Stimulated activated naive B cell treated with anti-CD40 and anti-IgM and Interleukin-4, amounts not matched to agents 10 μg/mL and 1 μg/mL and 100 μg/mL, for 72 hours (primary cell): ENCODE measurements at regions not wholly inside any gene's neighbourhood (a gene's known extent, or its start where the extent isn't known, plus 50 kb on each side); places are given as distances from the start of the nearest gene placed in this dataset.
"Not testable (repeated sequence)": the region's sequence is repeated elsewhere in the genome, so short reads cannot be mapped to it uniquely, and the experiment has no call there.

Source experiments
- ATAC-seq, 2 donors: fragments of 150-1000 bp; cut with Tn5 transposase; replicated peaks; 2 replicates each; pipeline ENCODE4 v1.10.0; 2021; ENCODE audit warnings: moderate library complexity in 1 of 2
- DNase-seq: peaks from one replicate; pipeline ENCODE4 v3.0.0; 2021
- H3K27ac Mint-ChIP-seq: one replicate; pipeline ENCODE4 v1.8.0; 2022; ENCODE audit warnings: mild to moderate bottlenecking, mixed read lengths
- H3K27me3 Mint-ChIP-seq, 2 donors: one replicate each; pipeline ENCODE4 v1.8.0; 2022; ENCODE audit warnings: mixed read lengths in 2 of 2
- H3K36me3 Mint-ChIP-seq, 2 donors: one replicate each; pipeline ENCODE4 v1.8.0; 2022; ENCODE audit warnings: mixed read lengths in 2 of 2, mild to moderate bottlenecking in 1 of 2
- H3K4me1 Mint-ChIP-seq, 2 donors: one replicate each; pipeline ENCODE4 v1.8.0; 2022; ENCODE audit warnings: mixed read lengths in 2 of 2, mild to moderate bottlenecking in 1 of 2
- H3K4me3 Mint-ChIP-seq, 2 donors: one replicate each; pipeline ENCODE4 v1.8.0; 2022; ENCODE audit warnings: mild to moderate bottlenecking in 2 of 2, mixed read lengths in 2 of 2, moderate library complexity in 1 of 2
- H3K9me3 Mint-ChIP-seq, 2 donors: one replicate each; pipeline ENCODE4 v1.8.0; 2022; ENCODE audit warnings: mixed read lengths in 2 of 2, mild to moderate bottlenecking in 1 of 2

DNA sequence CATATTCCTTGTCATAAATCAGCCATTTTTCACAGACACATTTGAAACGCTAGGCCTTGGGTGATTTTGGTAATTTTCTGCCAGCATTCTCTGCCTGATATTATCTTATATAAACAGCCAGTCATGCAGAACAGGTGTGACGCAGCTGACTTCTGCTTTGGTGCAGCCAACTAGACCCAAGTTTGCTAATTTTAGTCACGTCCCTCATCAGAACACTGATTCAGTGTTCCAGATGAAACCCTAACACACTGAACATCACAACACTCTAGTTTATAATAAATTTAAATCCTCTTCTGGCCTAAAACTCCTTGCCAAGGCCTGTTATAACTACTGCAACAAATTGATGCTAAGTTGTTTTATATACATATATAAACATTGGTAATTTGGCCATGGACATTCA is 386.1 kb downstream of the SEC23A start:
- Mint-ChIP-seq H3K4me1 (peaks cover 0 to 4% of the 10 kb centered on the region in 2 donors), H3K27me3 (no peaks in the 10 kb centered on the region), H3K36me3 (no peaks in the 10 kb centered on the region), H3K4me3 (no peak overlapping the region), H3K27ac (no peak overlapping the region), H3K9me3 (no peaks in the 10 kb centered on the region)
- DNase-seq (no peak), ATAC-seq (peak; percentile 50 to 51)

DNA sequence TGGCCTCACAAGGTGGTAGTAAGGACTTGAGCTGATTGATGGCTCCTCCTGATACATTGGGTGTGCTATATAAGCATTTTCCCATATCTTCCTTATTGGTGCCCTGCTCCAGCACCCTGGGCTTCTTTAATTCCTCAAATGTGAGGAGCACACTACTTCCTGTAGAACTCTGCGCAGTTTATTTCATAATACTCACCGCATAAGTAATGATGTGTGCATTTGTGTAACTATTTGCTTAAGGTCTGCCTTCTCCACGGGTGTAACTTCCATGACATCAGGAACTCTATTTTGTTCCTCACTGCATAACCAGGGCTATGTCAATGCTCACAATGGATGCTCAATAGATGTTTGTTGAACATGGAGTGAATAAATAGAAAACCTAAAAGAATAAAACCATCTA is 392.2 kb downstream of the SEC23A start:
- ATAC-seq, result no peak
- no peaks in the 10 kb centered on the region for H3K9me3 Mint-ChIP-seq
- DNase-seq, result no peak
- no peaks in the 10 kb centered on the region for H3K27me3 Mint-ChIP-seq
- no peak overlapping the region for H3K4me3 Mint-ChIP-seq
- no peak overlapping the region for H3K27ac Mint-ChIP-seq
- no peaks in the 10 kb centered on the region for H3K4me1 Mint-ChIP-seq
- no peaks in the 10 kb centered on the region for H3K36me3 Mint-ChIP-seq

DNA sequence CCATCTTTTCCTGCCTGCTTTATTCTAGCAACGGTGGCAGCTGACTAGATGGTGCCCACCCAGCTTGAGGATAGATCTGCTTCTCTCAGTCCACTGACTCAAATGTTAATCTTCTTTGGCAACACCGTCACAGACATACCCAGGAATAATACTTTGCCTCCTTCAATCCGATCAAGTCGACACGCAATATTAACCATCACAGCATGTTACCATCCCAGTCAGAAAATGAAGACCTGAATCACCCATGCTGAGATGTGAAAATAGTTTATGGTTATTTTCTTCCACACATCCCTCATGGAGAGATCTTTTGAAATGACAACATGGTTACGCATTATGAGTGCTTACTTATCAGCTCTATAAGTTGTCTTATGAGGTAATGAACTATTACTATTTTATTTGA is 392.8 kb downstream of the SEC23A start:
- no peak overlapping the region for H3K27ac Mint-ChIP-seq
- no peaks in the 10 kb centered on the region for H3K9me3 Mint-ChIP-seq
- DNase-seq, result no peak
- no peaks in the 10 kb centered on the region for H3K27me3 Mint-ChIP-seq
- H3K4me1 Mint-ChIP-seq, result no peaks in the 10 kb centered on the region
- no peak for ATAC-seq
- no peak overlapping the region for H3K4me3 Mint-ChIP-seq
- no peaks in the 10 kb centered on the region for H3K36me3 Mint-ChIP-seq

DNA sequence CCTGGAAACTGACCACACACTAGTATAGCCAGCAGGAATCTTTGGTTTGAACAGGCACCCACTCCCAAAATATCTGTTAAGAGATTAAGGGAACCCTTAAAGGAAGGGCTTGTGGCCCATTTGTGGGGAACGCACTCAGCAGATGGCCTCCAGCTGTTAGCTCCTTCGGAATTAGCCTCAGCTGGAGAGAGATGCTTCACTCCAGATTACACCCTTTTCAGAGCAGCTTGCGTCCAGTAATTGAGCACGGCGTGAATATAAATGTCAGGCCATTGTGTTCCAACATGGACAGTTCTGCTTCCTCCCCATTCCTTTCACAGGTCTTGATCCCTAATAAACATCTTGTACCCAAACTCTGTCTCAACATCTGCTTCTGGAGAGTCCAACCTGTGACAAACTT is 397.8 kb downstream of the SEC23A start:
- DNase-seq (no peak), ATAC-seq (no peak)
- H3K27ac Mint-ChIP-seq, result no peak overlapping the region
- H3K27me3 Mint-ChIP-seq, result no peaks in the 10 kb centered on the region
- H3K4me3 Mint-ChIP-seq, result no peak overlapping the region
- no peaks in the 10 kb centered on the region for H3K9me3 Mint-ChIP-seq
- H3K4me1 Mint-ChIP-seq, result no peaks in the 10 kb centered on the region
- no peaks in the 10 kb centered on the region for H3K36me3 Mint-ChIP-seq

DNA sequence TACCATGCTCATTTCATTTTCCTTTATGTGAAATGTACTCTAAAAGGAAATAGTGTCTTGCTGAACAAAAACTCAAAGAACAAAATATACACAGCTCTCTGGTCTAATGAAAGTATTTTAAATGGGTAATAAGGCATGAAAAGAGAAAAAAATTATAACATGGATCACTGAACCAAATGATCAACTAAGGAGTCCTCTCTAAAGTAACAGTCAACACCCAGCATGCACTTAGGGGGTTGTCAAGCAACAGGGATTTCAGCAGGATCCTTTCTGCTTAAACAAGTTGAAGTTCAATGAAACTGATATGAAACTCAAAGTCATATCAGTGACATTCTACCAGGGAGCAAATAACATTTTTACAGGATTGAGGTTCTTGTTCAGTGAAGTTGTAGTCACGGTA is 398.8 kb downstream of the SEC23A start:
- H3K27me3 Mint-ChIP-seq, result no peaks in the 10 kb centered on the region

DNA sequence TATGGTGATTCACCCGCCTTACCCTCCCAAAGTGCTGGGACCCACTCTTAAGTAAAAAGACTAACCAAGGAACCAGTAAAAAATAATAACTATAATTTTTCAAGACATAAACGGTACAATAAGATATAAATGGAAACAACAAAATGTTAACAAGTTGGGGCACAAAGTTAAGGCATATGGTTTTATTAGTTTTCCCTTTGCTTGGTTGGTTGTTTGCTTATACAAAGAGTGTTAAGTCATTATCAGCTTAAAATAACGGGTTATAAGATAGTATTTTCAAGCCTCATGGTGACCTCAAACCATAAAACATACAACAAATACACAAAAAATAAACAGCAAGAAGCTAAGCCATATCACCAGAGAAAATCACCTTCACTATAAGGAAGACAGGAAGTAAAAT is 406.1 kb downstream of the SEC23A start:
- no peak overlapping the region for H3K4me3 Mint-ChIP-seq
- DNase-seq (no peak), ATAC-seq (no peak)
- no peak overlapping the region for H3K27ac Mint-ChIP-seq
- H3K36me3 Mint-ChIP-seq, result no peaks in the 10 kb centered on the region
- H3K4me1 Mint-ChIP-seq, result no peaks in the 10 kb centered on the region
- H3K27me3 Mint-ChIP-seq, result no peaks in the 10 kb centered on the region
- peaks cover 8% of the 10 kb centered on the region in 2 donors for H3K9me3 Mint-ChIP-seq

More for the DNA sequence above, 398.8 kb downstream of the SEC23A start:
- Mint-ChIP-seq H3K4me3 (no peak overlapping the region), H3K9me3 (peaks cover 0 to 3% of the 10 kb centered on the region in 2 donors), H3K4me1 (no peaks in the 10 kb centered on the region), H3K36me3 (no peaks in the 10 kb centered on the region), H3K27ac (no peak overlapping the region)
- no peak for ATAC-seq
- no peak for DNase-seq

DNA sequence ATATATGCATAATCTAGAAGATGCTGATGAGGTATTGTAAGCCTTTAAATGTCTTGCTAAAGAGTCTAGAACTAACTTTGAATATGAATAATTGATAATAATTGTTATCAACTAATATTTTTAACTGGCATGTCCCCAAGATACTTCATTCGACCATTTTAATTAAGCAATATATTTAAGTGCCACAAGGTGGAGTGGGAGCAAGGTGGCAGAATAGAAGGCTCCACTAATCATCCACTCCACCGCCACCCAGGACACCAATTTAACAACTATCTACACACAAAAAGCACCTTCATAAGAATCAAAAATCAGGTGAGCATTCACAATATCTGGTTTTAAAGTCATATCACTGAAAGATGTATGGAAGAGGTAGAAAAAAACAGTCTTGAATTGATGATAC is 409.6 kb downstream of the SEC23A start:
- ATAC-seq (no peak), DNase-seq (no peak)
- Mint-ChIP-seq H3K27me3 (no peaks in the 10 kb centered on the region), H3K36me3 (no peaks in the 10 kb centered on the region), H3K27ac (no peak overlapping the region), H3K4me1 (no peaks in the 10 kb centered on the region), H3K4me3 (no peak overlapping the region), H3K9me3 (peaks cover 4 to 8% of the 10 kb centered on the region in 2 donors)

DNA sequence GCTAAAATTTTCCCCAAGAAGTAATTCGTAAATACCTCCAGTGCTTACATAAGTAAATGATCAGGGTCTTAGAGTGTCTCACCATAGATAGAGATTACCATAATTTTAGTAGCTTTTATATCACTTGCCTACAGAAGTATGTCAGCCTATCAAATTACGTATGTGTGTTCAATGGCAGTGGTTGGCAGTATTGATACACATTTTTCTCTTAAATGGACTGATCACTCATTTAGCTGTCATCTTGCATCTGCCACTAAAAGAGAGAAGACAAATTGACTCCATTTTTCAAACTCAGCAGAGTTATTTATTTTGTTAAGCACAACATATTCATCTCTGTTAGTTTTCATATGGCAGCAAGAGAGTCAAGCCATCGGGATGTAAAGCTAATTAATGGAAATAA is 413.1 kb upstream of the CLEC14A start:
- ATAC-seq, result no peak
- Mint-ChIP-seq H3K4me1 (no peaks in the 10 kb centered on the region), H3K27me3 (peaks cover 0 to 5% of the 10 kb centered on the region in 2 donors), H3K4me3 (no peak overlapping the region), H3K9me3 (peaks cover 4 to 10% of the 10 kb centered on the region in 2 donors), H3K27ac (no peak overlapping the region), H3K36me3 (no peaks in the 10 kb centered on the region)
- no peak for DNase-seq

DNA sequence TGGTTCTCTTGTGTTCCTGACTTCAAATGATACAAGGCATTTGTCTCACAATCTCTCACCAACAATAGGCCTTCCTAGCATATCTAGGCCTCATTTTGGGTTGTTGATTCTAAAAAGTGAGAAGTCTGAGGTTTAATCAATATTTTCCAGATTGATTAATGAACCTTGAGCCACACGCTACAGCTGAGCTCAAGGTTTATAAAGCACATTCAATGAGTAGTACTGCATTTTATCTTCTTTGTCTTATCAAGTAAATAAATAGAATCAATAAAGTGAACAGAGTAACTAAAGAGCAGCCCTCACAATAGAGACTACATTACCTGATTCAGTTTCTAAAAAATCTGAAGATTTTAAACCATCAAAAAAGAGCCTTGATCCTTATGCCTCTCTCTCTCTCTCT is 407.5 kb upstream of the CLEC14A start:
- ATAC-seq (no peak), DNase-seq (no peak)
- H3K36me3 Mint-ChIP-seq, result no peaks in the 10 kb centered on the region
- no peaks in the 10 kb centered on the region for H3K27me3 Mint-ChIP-seq
- H3K4me1 Mint-ChIP-seq, result no peaks in the 10 kb centered on the region
- H3K9me3 Mint-ChIP-seq, result no peaks in the 10 kb centered on the region
- no peak overlapping the region for H3K27ac Mint-ChIP-seq
- no peak overlapping the region for H3K4me3 Mint-ChIP-seq

DNA sequence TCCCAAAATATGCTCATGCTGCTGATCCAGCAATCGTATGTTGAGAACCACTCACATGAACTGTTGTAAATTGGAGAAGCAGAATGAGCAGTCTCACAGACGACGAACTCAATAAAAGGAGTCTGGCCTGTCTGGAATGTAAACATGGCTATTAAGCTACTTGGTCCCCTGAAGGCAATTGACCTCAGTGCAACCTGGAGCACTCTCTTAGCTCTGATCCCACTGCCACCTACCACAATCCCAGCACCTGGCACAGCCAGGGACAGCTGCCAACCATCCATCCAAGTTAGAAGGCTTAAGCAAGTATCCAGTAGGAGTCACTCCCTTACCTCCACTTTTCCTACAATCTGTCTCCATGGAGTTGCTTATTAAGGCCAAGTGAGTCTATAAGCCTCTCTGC is 406.9 kb upstream of the CLEC14A start:
- Mint-ChIP-seq H3K4me1 (no peaks in the 10 kb centered on the region), H3K9me3 (no peaks in the 10 kb centered on the region), H3K27me3 (no peaks in the 10 kb centered on the region), H3K27ac (no peak overlapping the region), H3K36me3 (no peaks in the 10 kb centered on the region), H3K4me3 (no peak overlapping the region)
- ATAC-seq (no peak), DNase-seq (no peak)

DNA sequence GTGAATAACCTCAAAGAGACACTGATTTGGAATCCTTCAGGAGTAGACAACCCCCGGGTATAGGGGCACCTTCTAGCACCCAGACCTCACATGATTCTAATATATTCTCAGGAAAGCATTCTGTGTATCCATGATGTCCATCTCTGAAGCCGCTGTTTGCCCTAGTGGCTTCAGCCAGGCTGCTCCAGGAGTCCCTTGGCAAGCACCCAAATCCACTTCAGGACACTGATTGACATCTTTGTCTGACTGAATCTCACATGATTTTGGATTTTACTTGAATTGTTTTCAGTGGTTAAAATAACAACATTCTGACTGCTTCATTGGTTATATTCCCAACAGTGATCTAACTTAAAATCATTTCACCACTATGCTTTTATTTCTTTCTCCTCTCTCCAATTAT is 390.5 kb upstream of the CLEC14A start:
- Mint-ChIP-seq H3K36me3 (no peaks in the 10 kb centered on the region), H3K4me3 (no peak overlapping the region), H3K27me3 (no peaks in the 10 kb centered on the region), H3K27ac (no peak overlapping the region), H3K4me1 (no peaks in the 10 kb centered on the region), H3K9me3 (peaks cover 0 to 2% of the 10 kb centered on the region in 2 donors)
- no peak for ATAC-seq
- no peak for DNase-seq

DNA sequence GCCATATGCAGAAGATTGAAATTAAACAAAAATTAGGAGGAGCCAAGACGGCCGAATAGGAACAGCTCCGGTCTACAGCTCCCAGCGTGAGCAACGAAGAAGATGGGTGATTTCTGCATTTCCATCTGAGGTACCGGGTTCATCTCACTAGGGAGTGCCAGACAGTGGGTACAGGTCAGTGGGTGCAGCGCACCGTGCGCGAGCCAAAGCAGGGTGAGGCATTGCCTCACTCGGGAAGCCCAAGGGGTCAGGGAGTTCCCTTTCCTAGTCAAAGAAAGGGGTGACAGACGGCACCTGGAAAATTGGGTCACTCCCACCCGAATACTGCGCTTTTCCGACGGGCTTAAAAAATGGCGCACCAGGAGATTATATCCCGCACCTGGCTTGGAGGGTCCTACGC is 379.0 kb upstream of the CLEC14A start:
- H3K4me3 Mint-ChIP-seq, H3K4me1 Mint-ChIP-seq, H3K27ac Mint-ChIP-seq, DNase-seq, H3K27me3 Mint-ChIP-seq, H3K36me3 Mint-ChIP-seq, ATAC-seq: not testable (repeated sequence)
- H3K9me3 Mint-ChIP-seq, result peaks cover 7 to 11% of the 10 kb centered on the region in 2 donors

DNA sequence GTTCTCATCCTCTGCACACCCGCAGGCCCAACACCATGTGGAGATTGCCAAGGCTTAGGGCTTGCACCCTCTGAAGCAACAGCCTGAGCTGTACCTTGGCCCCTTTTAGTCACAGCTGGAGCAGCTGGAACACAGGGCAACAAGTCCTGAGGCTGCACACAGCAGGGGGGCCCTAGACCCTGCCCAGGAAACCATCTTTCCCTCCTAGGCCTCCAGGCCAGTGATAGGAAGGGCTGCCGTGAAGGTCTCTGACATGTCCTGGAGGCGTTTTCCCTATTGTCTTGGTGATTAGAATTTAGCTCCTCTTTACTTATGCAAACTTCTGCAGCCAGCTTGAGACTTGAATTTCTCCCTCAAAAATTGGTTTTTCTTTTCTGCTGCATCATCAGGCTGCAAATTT is 373.5 kb upstream of the CLEC14A start:
- Mint-ChIP-seq H3K9me3 (peaks cover 13 to 17% of the 10 kb centered on the region in 2 donors), H3K36me3 (no peaks in the 10 kb centered on the region), H3K27ac (no peak overlapping the region), H3K4me1 (no peaks in the 10 kb centered on the region), H3K27me3 (no peaks in the 10 kb centered on the region), H3K4me3 (no peak overlapping the region)
- DNase-seq, result no peak
- no peak for ATAC-seq

DNA sequence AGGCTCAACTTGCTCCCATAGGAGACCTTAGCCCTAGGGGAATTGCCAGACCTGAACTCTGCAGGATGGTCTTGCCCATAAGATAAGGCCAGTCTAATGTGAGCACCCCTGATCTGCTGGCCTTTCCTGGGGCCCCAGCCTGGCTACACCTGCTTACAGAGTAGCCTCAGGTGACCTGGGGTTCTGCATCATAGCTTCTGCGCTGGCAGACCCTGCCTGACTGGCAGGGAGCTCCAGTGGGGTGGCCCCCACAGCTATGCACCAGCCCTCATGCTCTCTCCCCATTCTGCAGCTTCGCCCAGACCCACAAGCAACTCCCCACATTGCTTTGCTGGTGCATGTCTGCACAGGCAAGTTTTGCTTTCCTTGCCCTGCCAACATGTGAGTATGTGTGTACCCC is 371.3 kb upstream of the CLEC14A start:
- Mint-ChIP-seq H3K9me3 (peaks cover 8 to 13% of the 10 kb centered on the region in 2 donors), H3K36me3 (no peaks in the 10 kb centered on the region), H3K27ac (no peak overlapping the region), H3K4me3 (no peak overlapping the region), H3K27me3 (no peaks in the 10 kb centered on the region), H3K4me1 (no peaks in the 10 kb centered on the region)
- no peak for DNase-seq
- ATAC-seq, result no peak

DNA sequence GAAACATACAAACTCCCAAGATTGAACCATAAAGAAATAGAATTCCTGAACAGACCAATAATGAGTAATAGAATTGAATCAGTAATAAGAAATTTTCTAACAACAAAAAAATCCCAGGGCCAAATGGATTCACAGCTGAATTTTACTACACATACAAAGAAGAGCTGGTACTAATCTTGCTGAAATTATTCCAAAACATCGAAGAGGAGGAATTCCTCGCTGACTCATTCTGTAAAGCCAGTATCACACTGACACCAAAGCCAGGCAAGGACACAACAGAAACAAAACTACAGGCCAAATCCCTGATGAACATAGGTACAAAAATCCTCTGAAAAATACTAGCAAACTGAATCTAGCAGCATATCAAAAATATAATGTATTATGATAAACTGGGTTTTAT is 367.8 kb upstream of the CLEC14A start:
- no peaks in the 10 kb centered on the region for H3K4me1 Mint-ChIP-seq
- H3K27ac Mint-ChIP-seq, result no peak overlapping the region
- no peak overlapping the region for H3K4me3 Mint-ChIP-seq
- peaks cover 3 to 8% of the 10 kb centered on the region in 2 donors for H3K9me3 Mint-ChIP-seq
- ATAC-seq (no peak), DNase-seq (no peak)
- no peaks in the 10 kb centered on the region for H3K36me3 Mint-ChIP-seq
- H3K27me3 Mint-ChIP-seq, result no peaks in the 10 kb centered on the region

DNA sequence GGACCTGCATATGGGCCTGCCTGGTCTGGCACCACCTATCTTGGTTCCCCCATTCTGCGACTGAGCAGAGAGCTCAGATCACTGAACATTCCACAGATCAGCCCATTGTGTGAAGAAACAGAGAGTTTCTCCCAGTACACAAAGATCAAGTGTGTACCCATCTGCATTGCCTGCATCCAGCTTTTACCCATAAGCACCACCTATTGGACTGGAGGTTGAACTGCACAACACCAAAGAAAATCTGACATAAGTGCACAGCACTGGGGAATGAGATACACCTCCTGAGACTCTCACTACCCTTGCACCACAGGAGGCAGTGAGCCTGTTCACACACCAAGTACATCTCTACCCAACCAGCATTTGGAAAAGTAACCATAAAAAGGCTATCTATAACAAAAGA is 362.6 kb upstream of the CLEC14A start:
- Mint-ChIP-seq H3K4me1 (no peaks in the 10 kb centered on the region), H3K9me3 (peaks cover 0 to 3% of the 10 kb centered on the region in 2 donors), H3K4me3 (no peak overlapping the region), H3K36me3 (no peaks in the 10 kb centered on the region), H3K27me3 (no peaks in the 10 kb centered on the region), H3K27ac (no peak overlapping the region)
- peak in 1 of 2 donors; percentile 23 for ATAC-seq
- no peak for DNase-seq
